ENCODE measurements at regions not wholly inside any gene's neighbourhood (a gene's known extent, or its start where the extent isn't known, plus 50 kb on each side); places are given as distances from the start of the nearest gene placed in this dataset.

- SMC1A ChIA-PET (ENCODE audit: uncharacterized antibody, unreplicated experiment): interaction anchor here (0.6 to 1.6 kb wide), 2 partner anchors 322 to 527 kb away, joined by 3 read pairs; no protein-coding TSS in a partner anchor
- 0% methylated on average over 1 of the region's 1 CpG for WGBS (ENCODE audit: insufficient coverage, insufficient replicate concordance, low lambda C conversion rate, missing lambda C conversion rate)
- Histone ChIP-seq H3K9me3 (replicated peaks; ENCODE audit: control insufficient read depth, insufficient read depth, low read length) (no peaks in the 10 kb centered on the region), H3K27ac (ENCODE audit: control insufficient read depth, insufficient read depth) (no peak overlapping the region), H3K79me2 (ENCODE audit: control insufficient read depth, insufficient read depth, low read length) (no peaks in the 10 kb centered on the region), H3K36me3 (ENCODE audit: control insufficient read depth in 2 of 2, insufficient read depth in 2 of 2, low read length in 1 of 2) (no peaks in the 10 kb centered on the region), H3K9ac (ENCODE audit: control insufficient read depth, insufficient read depth, low read length) (no peak overlapping the region), H3K4me1 (ENCODE audit: control insufficient read depth, insufficient read depth, low read length) (no peaks in the 10 kb centered on the region), H3K4me3 (no peak overlapping the region), H2AFZ (ENCODE audit: control insufficient read depth, low read depth, low read length) (no peak overlapping the region), H4K20me1 (ENCODE audit: control insufficient read depth, insufficient read depth) (no peaks in the 10 kb centered on the region), H3K4me2 (ENCODE audit: control insufficient read depth, insufficient read depth) (no peak overlapping the region), H3K27me3 (replicated peaks in 1 of 2; ENCODE audit: control insufficient read depth in 2 of 2, insufficient read depth in 2 of 2, low read length in 1 of 2) (no peaks in the 10 kb centered on the region)
- no peak for DNase-seq (ENCODE audit: low read depth, low spot score)
- TF ChIP-seq RB1 (IDR thresholded peaks at IDR 0.05; ENCODE audit: borderline replicate concordance) (no peak), PBX3 (IDR thresholded peaks at IDR 0.05; ENCODE audit: insufficient replicate concordance, low read depth, low read length) (no peak), SUPT20H (IDR thresholded peaks at IDR 0.05; ENCODE audit: borderline replicate concordance, control insufficient read depth, low read depth, low read length) (no peak), RAD51 (IDR thresholded peaks at IDR 0.05) (no peak), HCFC1 (IDR thresholded peaks at IDR 0.05; ENCODE audit: low read length) (no peak), HDAC6 (IDR thresholded peaks at IDR 0.05; ENCODE audit: unreplicated experiment) (no peak), IRF3 (IDR thresholded peaks at IDR 0.05) (no peak), YY1 (IDR thresholded peaks at IDR 0.05; ENCODE audit: low read depth, low read length) (no peak), FOXM1 (IDR thresholded peaks at IDR 0.05; ENCODE audit: low read depth, low read length) (no peak), ETV6 (conservative IDR thresholded peaks at IDR 0.05 in 1 of 2, IDR thresholded peaks at IDR 0.05 in 1 of 2; ENCODE audit: borderline replicate concordance in 1 of 2, low read depth in 1 of 2) (no peak), CUX1 (IDR thresholded peaks at IDR 0.05; ENCODE audit: insufficient replicate concordance, low read depth, low read length) (no peak), ATF3 (IDR thresholded peaks at IDR 0.05; ENCODE audit: borderline replicate concordance, extremely low read depth, low read depth, low read length) (no peak), SUZ12 (IDR thresholded peaks at IDR 0.05; ENCODE audit: unreplicated experiment) (no peak)
- peak; percentile 18 for FAIRE-seq
- ATAC-seq: no peak
- no TSS peak for BruUV-seq (replicated peaks)
- RAD21 ChIA-PET (ENCODE audit: unreplicated experiment): interaction anchor here (0.9 kb wide), 1 partner anchor 21 kb away, joined by 4 read pairs; no protein-coding TSS in a partner anchor
- intact Hi-C loops (cut with micrococcal nuclease; ENCODE audit: unreplicated experiment): no loop called here
- POLR2A ChIA-PET: no interaction called here
- CTCF ChIA-PET: interaction anchor here (0.6 kb wide), 1 partner anchor 41 kb away, joined by 3 read pairs; no protein-coding TSS in a partner anchor
- in situ Hi-C loops (cut with MboI): no loop called here
Measured at GRCh38 chr5:167701051-167701450, 590.4 kb upstream of the WWC1 start.

Data from GM12878 (cell line).